OCI-LY3 (cell line): ENCODE measurements at regions not wholly inside any gene's neighbourhood (a gene's known extent, or its start where the extent isn't known, plus 50 kb on each side); places are given as distances from the start of the nearest gene placed in this dataset.
"Not testable (repeated sequence)": the region's sequence is repeated elsewhere in the genome, so short reads cannot be mapped to it uniquely, and the experiment has no call there.

Experiments
- H2AFZ ChIP-seq: fragments of 200-600, 300-600 bp; shearing (Covaris generic); 2 replicates; pipeline ENCODE4 v1.6.0; 2014; ENCODE audit warnings: antibody characterized with exemption, low read depth, low read length
- H3K27ac ChIP-seq: fragments of 200-600, 300-600 bp; sonication (generic); 2 replicates; pipeline ENCODE4 v1.5.1; 2014; ENCODE audit warnings: mild to moderate bottlenecking, low read length, moderate library complexity, mixed read lengths
- H3K27me3 ChIP-seq: fragments of 200-600, 300-600 bp; sonication (generic); 2 replicates; pipeline ENCODE4 v1.6.1; 2014; ENCODE audit warnings: low read depth, low read length, mixed read lengths
- H3K36me3 ChIP-seq: fragments of 200-600, 300-600 bp; sonication (generic); replicated peaks from 2 replicates; pipeline ENCODE3; 2014; ENCODE audit warnings: low read depth, low read length, mixed read lengths
- H3K4me1 ChIP-seq: fragments of 300-600, 200-600 bp; sonication (generic); 2 replicates; pipeline ENCODE4 v1.6.1; 2014; ENCODE audit warnings: low read length, mixed read lengths
- H3K4me2 ChIP-seq: fragments of 200-600, 300-600 bp; sonication (generic); 2 replicates; pipeline ENCODE4 v1.6.1; 2014; ENCODE audit warnings: low read length, mixed read lengths
- H3K4me3 ChIP-seq: fragments of 300-600, 200-600 bp; sonication (generic); 2 replicates; pipeline ENCODE4 v1.5.1; 2014; ENCODE audit warnings: antibody characterized with exemption, mild to moderate bottlenecking, low read length, moderate library complexity
- H3K79me2 ChIP-seq: fragments of 300-600, 200-600 bp; shearing (Covaris generic); 2 replicates; pipeline ENCODE4 v1.6.1; 2014; ENCODE audit warnings: mild to moderate bottlenecking, low read length, mixed read lengths
- H3K9ac ChIP-seq: fragments of 300-600, 200-600 bp; shearing (Covaris generic); 2 replicates; pipeline ENCODE4 v1.6.0; 2014; ENCODE audit warnings: mild to moderate bottlenecking, low read length, moderate library complexity
- H3K9me3 ChIP-seq: fragments of 200-600, 300-600 bp; shearing (Covaris generic); 2 replicates; pipeline ENCODE4 v1.6.1; 2014; ENCODE audit warnings: low read length, mixed read lengths; ENCODE audit not compliant: insufficient read depth
- H4K20me1 ChIP-seq: fragments of 200-600, 300-600 bp; sonication (generic); 2 replicates; pipeline ENCODE4 v1.6.1; 2016; ENCODE audit warnings: low read length, mixed read lengths; ENCODE audit not compliant: insufficient read depth
- EZH2phosphoT487 ChIP-seq: fragments of 200-600 bp; shearing (Covaris generic); IDR thresholded peaks from 2 replicates; pipeline ENCODE4 v1.6.1; 2018; ENCODE audit warnings: antibody characterized with exemption, mixed run types, low read depth
- TF ChIP-seq, protein P1 (sequence below): fragments of 200-600, 300-600 bp; sonication (generic); IDR thresholded peaks from 2 replicates; pipeline ENCODE4 v1.5.1; 2014; ENCODE audit warnings: antibody characterized with exemption, low read length, low read depth

DNA sequence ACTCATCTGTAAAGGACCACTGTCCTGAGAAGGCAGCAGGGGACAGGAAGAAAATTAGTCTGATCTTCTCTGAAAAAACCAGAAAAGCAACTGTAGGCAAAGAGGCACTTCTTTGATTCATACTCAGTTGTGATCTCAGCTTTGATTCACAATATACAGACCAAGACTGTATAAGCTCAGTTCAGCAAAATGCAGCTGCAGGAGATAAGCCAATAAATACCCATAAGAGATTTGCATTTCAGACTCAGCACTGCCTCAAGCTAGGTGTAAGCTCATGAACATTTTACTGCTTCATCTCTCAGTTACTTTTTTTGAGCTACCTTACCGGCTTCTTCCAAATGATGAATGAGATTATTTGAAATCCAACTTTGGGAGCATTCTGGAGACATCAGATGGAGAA, 64.2 kb upstream of the LYZL1 start:
- Histone ChIP-seq H3K4me3 (no peak overlapping the region), H3K27me3 (0 out of 2 replicates have a peak, but pooled peaks cover 5% of the 10 kb centered on the region), H3K9ac (no peak overlapping the region), H4K20me1 (no peaks in the 10 kb centered on the region), H2AFZ (no peak overlapping the region), H3K9me3 (no peaks in the 10 kb centered on the region), H3K27ac (no peak overlapping the region), H3K79me2 (no peaks in the 10 kb centered on the region), H3K4me1 (no peaks in the 10 kb centered on the region), H3K36me3 (no peaks in the 10 kb centered on the region), H3K4me2 (no peak overlapping the region)
- TF ChIP-seq, protein P1, sequence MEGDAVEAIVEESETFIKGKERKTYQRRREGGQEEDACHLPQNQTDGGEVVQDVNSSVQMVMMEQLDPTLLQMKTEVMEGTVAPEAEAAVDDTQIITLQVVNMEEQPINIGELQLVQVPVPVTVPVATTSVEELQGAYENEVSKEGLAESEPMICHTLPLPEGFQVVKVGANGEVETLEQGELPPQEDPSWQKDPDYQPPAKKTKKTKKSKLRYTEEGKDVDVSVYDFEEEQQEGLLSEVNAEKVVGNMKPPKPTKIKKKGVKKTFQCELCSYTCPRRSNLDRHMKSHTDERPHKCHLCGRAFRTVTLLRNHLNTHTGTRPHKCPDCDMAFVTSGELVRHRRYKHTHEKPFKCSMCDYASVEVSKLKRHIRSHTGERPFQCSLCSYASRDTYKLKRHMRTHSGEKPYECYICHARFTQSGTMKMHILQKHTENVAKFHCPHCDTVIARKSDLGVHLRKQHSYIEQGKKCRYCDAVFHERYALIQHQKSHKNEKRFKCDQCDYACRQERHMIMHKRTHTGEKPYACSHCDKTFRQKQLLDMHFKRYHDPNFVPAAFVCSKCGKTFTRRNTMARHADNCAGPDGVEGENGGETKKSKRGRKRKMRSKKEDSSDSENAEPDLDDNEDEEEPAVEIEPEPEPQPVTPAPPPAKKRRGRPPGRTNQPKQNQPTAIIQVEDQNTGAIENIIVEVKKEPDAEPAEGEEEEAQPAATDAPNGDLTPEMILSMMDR: no peak
- no peak for TF ChIP-seq EZH2phosphoT487

DNA sequence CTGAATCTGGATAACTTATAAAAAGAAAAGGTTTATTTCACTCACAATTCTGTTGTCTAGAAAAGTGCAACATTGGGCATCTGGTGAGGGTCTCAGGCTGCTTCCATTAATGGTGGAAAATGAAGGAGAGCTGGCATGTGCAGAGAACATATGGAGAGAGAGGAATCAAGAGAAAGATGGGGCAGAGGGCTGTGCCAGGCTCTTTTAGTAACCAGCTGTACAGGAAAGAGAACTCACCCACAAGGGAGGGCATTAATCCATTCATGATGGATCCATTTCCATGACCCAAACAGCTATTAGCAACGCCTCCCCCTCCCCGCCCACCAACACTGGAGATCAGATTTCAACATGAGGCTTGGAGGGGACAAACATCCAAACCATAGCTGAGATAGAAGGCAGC, 61.7 kb upstream of the LYZL1 start:
- TF ChIP-seq, protein P1: no peak
- no peak for TF ChIP-seq EZH2phosphoT487
- H3K9me3 ChIP-seq: no peaks in the 10 kb centered on the region
- H3K36me3 ChIP-seq: no peaks in the 10 kb centered on the region
- no peak overlapping the region for H3K4me2 ChIP-seq
- H3K27me3 ChIP-seq: peaks cover 5% of the 10 kb centered on the region; the same call in 1 of the 2 replicates
- H3K9ac ChIP-seq: no peak overlapping the region
- H3K79me2 ChIP-seq: no peaks in the 10 kb centered on the region
- H3K27ac ChIP-seq: no peak overlapping the region
- no peak overlapping the region for H2AFZ ChIP-seq
- H3K4me3 ChIP-seq: no peak overlapping the region
- no peaks in the 10 kb centered on the region for H3K4me1 ChIP-seq
- no peaks in the 10 kb centered on the region for H4K20me1 ChIP-seq

DNA sequence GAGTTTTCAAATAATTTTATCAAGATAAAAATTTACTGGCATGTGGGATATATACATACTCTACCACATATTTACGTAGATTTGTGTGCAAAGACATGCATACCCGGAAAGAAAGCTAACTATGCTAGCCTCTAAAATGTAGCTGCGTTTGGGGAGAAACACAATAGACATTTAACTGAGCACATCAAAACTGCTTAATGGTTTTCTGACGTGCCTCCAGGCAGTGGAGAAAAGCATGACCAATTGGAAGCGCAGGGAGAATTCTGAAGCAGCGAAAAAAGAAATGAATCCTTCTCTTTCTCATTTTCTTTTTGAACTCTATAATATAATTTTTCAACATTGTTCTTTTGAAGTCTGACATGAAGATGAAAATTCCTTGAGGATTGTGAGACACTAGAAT, 60.3 kb upstream of the LYZL1 start:
- H3K79me2 ChIP-seq: no peaks in the 10 kb centered on the region
- H3K4me2 ChIP-seq: no peak overlapping the region
- H3K9ac ChIP-seq: no peak overlapping the region
- no peaks in the 10 kb centered on the region for H3K9me3 ChIP-seq
- TF ChIP-seq EZH2phosphoT487: no peak
- TF ChIP-seq, protein P1: no peak
- no peak overlapping the region for H2AFZ ChIP-seq
- H3K27ac ChIP-seq: no peak overlapping the region
- no peaks in the 10 kb centered on the region for H3K36me3 ChIP-seq
- peaks cover 5% of the 10 kb centered on the region; the same call in 1 of the 2 replicates for H3K27me3 ChIP-seq
- no peaks in the 10 kb centered on the region for H4K20me1 ChIP-seq
- no peaks in the 10 kb centered on the region for H3K4me1 ChIP-seq
- no peak overlapping the region for H3K4me3 ChIP-seq

DNA sequence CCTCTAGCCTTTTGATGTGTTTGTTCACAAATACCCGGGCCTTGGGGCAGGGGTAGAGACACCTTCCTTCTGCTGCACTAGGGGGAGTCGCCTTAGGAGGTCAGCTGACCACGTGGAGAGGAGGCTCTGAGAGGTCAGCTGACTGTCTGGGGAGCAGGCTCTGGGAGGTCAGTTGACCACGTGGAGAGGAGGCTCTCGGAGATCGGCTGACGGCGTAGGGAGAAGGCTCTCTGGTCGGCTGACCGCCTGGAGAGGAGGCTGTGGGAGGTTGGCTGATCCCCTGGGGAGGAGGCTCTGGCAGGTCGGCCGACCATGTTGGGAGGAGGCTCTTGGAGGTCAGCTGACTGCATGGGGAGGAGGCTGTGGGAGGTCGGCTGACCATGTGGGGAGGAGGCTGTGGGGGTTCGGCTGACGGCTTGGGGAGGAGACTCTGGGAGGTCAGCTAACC, 59.6 kb upstream of the LYZL1 start:
- peaks cover 5% of the 10 kb centered on the region; the same call in 1 of the 2 replicates for H3K27me3 ChIP-seq
- no peaks in the 10 kb centered on the region for H4K20me1 ChIP-seq
- H3K4me2 ChIP-seq: no peak overlapping the region
- no peaks in the 10 kb centered on the region for H3K36me3 ChIP-seq
- no peaks in the 10 kb centered on the region for H3K79me2 ChIP-seq
- no peak overlapping the region for H2AFZ ChIP-seq
- no peak for TF ChIP-seq EZH2phosphoT487
- TF ChIP-seq, protein P1: no peak
- H3K4me3 ChIP-seq: no peak overlapping the region
- no peaks in the 10 kb centered on the region for H3K9me3 ChIP-seq
- H3K27ac ChIP-seq: no peak overlapping the region
- H3K4me1 ChIP-seq: no peaks in the 10 kb centered on the region
- no peak overlapping the region for H3K9ac ChIP-seq

DNA sequence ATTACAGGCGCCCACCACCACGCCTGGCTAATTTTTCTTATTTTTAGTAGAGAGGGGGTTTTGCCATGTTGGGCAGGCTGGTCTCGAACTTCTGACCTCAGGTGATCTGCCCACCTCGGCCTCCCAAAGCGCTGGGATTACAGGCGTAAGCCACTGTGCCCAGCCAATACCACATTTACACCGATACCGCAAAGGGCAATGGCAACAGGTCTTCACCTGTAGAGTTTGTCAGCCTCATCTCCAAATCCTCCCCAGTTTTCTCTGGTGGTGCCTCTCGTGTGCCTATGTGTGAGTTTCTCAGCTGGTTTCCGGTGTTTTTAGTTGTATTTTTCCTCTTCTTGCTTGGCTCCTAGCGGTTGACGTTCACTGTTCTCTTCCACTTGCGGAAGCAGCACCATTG, 52.0 kb upstream of the LYZL1 start:
- H3K27ac ChIP-seq, H3K4me1 ChIP-seq, H2AFZ ChIP-seq: not testable (repeated sequence)

More for the DNA sequence above, 52.0 kb upstream of the LYZL1 start:
- not testable (repeated sequence) for H4K20me1 ChIP-seq, H3K4me2 ChIP-seq, H3K9me3 ChIP-seq, H3K4me3 ChIP-seq, H3K36me3 ChIP-seq, H3K9ac ChIP-seq, H3K79me2 ChIP-seq, H3K27me3 ChIP-seq
